A673 (cell line): ENCODE measurements at regions not wholly inside any gene's neighbourhood (a gene's known extent, or its start where the extent isn't known, plus 50 kb on each side); places are given as distances from the start of the nearest gene placed in this dataset.

ENCODE experiments used
- CTCF ChIP-seq: fragments of 300-800, 200-600 bp; sonication (generic); conservative IDR thresholded peaks from 2 replicates; pipeline ENCODE4 v1.5.1; 2017; ENCODE audit warnings: low read depth, mild to moderate bottlenecking, antibody characterized with exemption, low read length, moderate library complexity, mixed read lengths
- EZH2 ChIP-seq: fragments of 200-600 bp; sonication (generic); IDR thresholded peaks from 2 replicates; pipeline ENCODE4 v1.6.1; 2017; ENCODE audit warnings: borderline replicate concordance, low read depth, mild to moderate bottlenecking, mixed read lengths, antibody characterized with exemption, low read length; ENCODE audit not compliant: poor library complexity, severe bottlenecking

GRCh38 chr13:61765940-61766666 lies 350.5 kb upstream of the PCDH20 start:
- TF ChIP-seq CTCF, result no peak
- TF ChIP-seq EZH2, result no peak
